ENCODE measurements at regions not wholly inside any gene's neighbourhood (a gene's known extent, or its start where the extent isn't known, plus 50 kb on each side); places are given as distances from the start of the nearest gene placed in this dataset.

DNA sequence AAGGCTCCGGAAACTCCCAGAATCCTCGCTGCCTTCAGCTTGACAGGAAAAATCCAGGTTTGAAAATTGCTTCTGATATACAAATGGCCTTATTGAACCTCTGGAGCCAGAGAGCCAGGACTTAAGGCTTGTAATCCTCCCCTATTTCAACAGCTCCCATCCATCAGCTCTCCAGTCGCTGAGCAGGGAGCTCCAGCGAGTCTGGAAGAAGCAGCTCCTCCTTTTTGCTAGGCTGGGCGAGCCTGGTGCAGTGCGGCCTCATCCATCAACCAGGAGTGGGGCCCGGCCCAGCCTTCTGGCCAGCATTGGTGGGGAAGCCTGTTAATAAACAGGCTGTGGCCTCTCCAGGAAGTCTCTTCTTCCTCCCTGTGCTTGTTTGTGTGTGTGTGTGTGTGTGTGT lies 424.4 kb downstream of the TCERG1L start:
- DNase-seq: no peak

DNA sequence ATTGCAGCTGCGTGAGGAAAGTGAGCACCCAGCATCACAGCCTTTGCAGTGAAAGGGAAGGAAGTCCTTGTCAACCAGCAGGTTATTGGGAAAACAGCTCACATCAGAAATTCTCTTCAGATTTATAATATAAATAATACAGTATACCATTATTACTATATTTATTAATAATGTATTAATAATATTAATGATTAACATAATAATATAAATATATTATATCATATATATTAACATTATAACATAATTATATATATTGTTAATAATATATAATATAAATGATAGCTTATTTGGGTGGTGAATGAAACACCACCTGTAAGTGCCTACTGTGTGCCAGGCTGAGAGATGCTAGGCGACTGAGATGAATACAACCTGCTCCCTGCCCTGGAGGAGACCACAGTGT lies 423.0 kb downstream of the TCERG1L start:
- no peak for DNase-seq

DNA sequence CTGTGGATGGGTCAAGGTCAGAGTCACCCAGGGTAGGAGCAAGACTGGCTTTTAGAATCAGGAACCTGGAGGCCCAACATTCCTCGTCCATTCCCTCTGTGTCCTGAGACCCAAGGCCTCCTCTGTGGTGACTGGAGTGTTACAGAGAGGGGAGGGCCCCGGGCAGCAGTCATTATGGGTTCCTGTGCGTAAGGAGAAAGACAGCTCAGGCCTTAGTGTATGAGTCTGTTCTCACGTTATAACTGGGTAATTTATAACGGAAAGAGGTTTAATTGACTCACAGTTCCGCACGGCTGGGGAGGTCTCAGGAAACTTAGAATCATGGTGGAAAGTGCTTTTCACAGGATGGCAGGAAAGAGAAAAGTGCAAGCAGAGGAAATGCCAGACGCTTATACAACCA lies 422.3 kb downstream of the TCERG1L start:
- no peak for DNase-seq

DNA sequence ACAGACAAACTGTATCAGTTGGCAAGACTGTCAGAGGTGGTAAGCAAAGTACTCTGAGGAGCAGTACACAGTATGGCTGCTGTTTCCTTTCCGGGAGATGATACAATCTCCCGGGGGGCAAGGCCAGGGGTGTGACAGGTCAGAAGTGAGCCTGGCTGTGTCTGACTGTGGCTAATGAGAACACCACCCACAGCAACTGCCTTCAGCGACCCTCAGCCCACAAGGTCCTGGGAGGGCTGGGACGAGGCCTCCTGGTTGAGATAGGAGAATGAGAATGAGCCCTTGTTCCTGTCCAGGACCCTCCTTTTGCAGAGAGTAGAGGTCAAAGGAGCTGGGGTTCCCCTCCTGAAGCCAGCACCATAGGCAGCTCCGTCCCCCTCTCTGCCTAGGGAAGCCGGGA lies 421.7 kb downstream of the TCERG1L start:
- no peak for DNase-seq

DNA sequence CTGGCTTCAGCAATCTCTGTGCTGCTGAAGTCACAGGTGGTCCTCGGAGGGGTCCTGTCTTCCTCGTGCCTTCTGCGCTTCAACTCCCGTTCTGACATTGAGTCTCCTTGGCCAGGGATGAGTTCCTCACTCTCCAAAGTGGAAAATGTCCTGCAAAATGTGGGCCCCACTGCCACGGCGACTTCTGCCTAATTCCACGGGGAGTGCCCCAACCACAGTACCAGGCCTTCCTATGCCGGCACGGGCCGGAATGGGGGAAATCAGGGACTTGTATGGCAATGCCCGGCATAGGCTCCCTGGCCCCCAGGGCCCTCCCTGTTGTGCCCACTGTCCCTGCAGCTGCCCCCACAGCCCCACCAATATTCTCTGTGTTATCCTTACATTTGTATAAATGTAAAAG lies 420.5 kb downstream of the TCERG1L start:
- DNase-seq: no peak

DNA sequence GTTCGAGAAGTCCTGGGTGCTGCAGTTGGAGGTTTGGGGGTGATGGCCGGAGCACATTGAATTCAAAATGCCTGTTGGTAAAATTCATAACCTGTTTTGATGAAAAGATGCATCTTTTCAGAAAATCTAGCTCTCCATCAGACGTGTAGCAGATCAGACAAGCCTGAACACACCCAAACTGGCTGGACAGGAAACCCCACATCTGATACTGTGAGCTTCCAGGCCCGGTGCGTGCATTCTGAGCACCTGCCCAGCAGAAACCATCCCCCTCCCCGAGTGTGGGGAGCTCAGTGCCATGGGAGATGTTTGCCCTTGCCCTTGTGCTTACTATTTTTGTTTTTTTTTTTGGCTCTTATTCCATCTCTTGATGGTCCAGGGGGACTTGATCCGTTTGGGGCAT lies 417.1 kb downstream of the TCERG1L start:
- no peak for DNase-seq

DNA sequence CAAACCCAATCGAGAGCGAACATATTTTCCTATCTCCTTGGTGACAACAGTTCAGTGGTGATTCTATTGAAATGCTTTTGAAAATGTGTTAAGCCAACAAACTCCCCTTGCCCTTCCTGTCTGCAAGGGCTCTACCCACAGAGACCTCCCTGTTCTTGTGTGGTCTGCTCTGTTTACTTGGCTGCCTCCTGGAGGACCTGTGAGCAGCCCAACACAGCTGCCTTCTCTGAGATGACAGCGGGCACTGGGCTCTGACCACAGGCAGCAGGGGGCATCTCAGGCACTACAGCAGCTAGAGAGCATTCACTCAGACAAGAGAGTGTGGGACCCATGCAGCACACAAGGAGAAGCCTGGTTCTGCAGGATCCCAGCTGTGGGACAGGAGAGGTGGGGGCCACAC lies 416.4 kb downstream of the TCERG1L start:
- DNase-seq: no peak

DNA sequence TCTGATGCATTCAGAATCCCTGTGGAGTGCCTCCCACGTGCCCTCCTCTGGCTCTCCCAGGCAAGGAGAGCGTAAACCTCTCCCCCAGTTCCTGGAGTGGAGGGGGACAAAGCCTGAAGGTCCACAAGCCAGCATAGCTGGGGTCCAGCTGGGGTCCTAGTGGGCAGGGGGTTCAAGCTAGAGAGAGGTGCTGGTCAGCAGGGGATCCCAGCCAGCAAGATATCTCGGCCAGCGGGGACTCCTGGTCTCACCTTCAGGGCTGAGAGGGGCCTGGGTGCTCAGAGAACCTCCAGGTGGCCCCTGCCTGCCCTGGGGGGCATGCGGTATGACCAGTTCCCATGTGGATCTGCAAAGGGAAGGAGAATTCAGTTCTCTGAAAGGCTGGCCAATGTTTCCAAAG lies 413.7 kb downstream of the TCERG1L start:
- DNase-seq: no peak

DNA sequence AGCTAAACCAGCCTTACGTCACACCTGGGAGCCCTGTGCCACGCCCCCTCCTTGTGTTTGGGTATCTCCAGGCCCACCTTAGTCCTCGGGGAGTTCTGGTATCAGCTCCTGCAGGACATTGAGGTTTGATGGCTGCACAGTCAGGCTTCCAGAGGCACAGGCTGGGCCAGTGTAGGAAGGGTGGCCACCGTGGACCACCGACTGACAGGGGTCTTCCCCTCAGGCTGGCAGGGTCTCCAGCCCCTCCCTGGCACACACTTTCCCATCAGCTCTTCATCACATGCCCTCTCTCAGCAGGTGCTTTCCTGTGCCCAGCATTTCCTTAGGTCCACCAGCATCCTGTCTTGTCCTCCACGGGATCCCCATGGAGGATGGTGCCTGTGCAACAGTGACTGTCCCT lies 413.1 kb downstream of the TCERG1L start:
- DNase-seq: no peak

DNA sequence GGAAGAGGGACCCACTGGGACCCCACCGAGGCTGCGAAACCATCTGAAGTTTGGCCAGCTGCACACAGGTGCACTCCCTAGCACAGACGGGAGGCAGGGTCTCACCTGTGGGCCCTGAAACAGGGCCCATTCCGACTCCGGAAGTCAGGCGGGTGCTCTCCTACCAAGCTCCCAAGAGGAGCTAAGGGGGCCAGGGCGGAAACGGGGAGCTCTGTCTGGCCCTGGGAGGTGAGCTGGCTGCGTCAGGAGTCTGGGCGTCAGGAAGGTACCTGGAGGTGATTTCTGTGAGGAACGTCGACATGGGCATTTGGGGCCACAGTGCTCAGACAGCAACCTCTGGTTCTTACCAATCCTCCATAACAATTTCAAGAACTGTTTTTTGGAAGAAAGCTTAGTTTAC lies 411.7 kb downstream of the TCERG1L start:
- DNase-seq: no peak

DNA sequence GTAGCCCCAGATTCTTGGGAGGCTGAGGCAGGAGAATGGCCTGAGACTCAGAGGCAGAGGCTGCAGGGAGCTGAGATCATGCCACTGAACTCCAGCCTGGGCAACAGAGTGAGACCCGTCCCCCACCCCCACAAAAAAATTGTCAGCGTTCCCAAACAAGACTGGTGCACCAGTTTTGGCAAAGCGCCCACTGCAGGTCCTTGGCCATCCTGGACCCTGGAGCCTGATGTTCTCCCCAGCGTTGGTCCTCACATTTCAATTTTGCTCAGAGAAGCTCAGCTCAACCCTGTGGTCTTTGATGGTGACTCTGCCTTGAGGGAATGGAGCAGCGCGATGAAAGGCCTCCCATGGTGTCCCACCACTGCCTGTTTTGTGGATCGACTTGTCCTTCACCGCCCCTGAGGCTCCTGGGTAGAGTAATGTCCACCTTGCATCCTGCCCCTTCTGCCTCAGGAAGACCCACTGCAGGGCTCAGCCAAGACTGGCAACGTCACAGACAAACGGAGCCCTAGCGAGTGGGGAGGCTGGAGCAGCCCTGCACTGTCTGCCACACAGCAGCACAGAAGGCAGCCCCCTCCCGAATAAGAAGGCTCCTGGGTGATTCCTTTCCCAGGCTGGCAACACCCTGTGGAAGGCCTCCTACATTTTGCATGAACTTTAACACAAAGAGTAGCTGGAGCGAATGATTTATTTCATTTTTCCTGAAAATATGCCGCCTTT lies 410.9 kb downstream of the TCERG1L start:
- no peak for DNase-seq

DNA sequence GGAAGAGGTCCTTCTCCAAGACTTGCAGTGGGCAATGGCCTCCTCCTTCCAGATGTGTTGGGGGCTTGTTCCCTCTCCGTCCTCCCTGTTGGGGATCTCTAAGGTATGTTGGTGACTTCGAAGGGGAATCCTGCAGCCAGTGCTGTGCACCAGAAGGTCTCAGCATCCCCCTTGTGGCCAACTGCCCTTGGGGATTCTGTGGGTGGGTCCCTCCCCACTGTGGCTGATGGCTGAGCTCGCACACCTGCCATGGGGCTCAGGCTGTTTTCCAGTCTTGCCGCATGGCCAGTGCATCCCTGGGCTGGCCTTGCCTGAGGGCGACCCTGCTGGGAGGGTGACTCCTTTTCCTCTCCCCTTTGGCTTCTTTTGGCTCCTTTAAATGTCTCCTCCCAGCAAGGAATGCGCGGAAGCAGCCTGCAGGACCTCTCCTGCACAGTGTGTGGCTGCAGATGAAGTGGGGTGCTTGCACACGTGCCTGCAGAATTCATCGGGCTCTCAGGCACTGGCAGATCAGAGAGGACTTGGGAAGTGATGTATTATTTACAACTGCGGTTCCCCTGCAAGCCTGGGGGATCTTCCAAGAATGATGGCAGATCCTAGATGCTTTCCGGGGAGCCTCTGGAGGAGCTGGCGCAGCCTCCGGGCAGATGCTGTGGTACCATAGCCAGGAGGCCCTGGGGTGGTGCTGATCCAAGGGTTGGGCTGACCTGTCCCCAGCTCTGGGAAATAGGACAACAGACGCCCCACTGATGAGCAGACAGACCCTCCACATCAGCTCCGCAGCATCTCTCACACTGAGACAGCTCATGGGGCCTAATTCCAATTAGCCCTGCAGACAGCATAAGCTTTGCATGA lies 410.0 kb downstream of the TCERG1L start:
- DNase-seq: no peak

DNA sequence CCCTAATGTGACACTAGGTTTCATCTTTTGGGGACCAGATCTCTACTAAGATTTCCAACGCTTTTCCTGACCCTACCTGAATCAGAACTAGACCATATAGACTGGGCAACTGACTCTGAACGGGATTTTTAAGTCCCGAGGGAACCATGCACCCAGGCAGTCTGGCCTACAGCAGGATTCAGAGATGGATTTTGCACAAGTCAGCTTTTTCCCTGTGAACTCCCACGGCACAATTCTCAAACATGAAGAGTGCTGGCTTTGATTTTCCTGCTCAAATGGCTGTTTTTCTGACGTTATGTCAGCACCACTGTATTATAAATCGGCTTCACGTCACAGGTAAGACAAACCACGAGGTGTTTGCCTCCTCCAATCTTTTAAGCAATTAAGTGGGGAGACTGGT lies 409.1 kb downstream of the TCERG1L start:
- DNase-seq: no peak

DNA sequence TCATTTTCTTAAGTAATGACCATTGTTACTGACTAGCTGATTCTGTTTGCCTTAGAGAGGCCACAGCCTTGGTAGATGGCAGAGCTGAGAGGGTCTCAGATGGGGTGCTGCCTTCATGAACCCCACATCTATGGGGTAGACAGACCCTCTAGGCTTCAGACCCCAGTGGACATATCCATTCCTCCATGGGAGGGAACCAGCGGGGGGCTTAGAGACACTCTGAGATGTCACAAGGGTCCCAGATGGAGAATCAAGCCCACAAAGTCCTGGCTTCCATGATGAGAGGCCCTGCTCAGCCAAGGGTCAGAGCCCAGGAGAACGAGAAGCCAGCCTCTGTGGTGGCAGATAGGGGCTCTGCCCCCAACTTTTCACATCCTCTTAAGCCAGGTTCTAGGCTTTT lies 408.6 kb downstream of the TCERG1L start:
- DNase-seq: no peak

DNA sequence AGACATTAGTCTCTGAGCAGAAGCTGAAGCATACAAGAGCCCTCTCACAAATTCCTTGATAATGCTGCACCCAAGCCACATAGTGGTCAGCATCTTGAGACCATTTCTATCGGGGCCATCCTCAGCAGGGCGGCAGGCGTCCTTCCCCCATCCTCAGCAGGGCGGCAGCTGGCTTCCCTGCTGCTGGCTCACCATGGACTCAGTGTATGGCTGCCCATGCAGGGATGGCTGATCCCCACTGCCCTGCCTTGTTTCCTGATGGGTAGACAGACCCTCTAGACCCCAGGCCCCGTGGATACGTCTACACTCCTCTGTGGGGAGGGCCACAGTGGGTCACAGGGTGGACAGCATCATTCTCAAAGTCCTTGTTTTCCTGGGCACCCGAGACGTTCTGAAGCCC lies 406.8 kb downstream of the TCERG1L start:
- DNase-seq: no peak

DNA sequence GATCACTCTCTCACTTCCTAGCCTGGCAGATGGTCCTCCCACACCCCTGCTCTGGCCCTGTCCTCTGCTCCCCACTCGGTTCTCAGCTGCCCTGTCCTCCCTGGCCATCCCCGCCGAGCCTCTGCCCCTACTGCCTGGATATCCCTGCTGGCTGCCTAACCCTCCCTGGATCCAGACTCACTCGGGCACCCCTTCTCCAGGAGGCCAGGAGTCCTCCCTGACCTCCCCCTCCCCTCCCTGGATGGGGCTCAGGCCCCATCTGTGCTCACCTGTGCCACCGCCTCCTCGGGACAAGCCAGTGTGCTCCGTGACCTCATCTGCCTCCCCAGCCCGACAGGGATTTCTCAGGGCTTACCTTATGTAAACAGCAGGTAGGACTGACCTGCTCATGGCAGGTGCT lies 406.1 kb downstream of the TCERG1L start:
- no peak for DNase-seq

DNA sequence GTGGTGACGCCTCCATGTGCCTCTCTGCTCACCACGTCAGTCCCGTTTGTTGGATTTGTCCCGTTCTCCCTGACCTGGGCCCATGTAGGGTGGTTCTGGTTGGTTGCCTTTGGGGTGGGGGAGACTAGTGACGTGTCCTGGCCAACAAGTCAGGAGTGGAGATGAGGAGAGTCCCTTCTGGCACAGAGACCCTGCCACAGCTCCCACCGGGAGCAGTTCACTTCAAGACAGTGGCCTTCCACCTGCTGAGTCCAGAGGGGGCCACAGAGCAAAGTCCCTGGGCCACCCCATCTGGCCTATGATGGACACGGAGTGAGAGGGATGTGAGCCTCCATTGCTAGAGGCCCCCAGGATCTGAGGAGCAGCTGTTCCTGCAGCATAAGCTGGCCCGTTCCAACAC lies 405.6 kb downstream of the TCERG1L start:
- DNase-seq: no peak

DNA sequence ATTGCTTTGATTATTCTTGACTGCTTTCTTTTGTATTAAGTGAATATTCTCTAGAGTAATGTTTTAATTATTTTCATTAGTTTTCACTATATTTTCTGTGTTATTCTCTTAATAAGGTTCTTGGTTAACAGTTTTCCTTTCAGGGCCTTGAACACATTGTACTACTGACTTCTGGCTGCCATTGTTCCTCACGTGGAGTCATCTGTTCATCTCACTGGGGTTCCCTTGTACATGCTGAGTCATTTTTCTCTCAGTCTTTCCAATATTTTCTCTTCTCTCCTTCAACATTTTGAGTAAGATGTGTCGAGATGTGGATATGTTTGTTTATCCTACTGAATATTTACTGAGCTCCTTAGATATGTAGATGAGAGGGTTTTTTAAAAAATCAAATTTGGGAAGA lies 400.7 kb downstream of the TCERG1L start:
- no peak for DNase-seq

DNA sequence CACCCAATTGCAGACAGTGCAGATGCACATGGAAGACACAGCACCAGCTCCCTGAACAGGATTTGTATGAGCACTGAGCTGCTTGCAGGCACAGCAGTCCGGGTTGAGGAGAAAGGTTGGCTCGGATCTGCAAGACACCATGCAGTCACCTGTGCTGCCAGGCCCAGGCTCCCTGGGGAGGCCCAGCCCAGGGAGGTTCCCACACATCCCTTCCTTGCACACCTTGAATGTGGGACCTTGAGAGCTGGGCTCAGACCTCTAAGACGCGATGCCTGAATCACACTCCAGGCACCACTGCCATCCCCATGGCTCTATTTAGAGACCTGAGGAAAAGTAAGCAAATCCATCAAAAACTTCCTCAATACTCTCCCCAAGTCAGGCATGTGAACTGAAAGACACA lies 397.7 kb downstream of the TCERG1L start:
- no peak for DNase-seq

DNA sequence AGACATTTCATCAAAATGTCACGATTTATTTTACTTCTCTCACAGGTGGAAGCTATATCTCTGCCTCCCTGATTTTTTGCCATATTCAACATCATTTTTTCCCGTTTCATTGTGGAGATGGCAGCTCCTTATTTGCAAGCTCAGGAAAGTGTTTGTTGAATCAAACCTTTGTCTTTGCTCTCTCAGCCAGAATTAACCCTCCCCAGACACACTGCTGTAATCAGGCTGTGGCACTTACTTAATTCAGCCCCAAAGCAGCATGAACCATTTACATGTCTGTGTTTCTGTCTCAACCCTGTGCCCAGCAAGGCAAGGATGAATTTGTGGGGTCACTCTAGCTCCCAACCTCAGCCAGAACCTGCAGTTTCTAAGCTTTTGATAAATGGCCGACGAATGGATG lies 397.2 kb downstream of the TCERG1L start:
- DNase-seq: no peak

DNA sequence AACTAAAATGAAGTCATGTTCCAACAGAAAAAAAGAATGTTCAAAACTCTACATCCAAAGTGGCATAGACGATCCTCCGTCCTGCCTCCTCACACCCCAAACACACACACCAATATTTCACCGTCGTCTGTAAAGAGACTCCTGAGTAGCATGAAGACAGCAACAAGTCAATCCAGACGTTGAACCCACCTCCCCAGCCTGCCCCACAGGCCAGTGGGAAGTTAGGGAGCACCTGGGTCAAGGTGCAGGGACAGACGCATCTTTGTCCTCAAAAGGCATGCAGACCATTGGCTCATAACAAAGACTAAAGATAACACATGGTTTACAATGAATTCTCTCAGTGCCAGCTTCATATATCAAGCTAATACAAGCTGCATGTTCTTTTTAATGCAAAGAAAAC lies 396.5 kb downstream of the TCERG1L start:
- no peak for DNase-seq

DNA sequence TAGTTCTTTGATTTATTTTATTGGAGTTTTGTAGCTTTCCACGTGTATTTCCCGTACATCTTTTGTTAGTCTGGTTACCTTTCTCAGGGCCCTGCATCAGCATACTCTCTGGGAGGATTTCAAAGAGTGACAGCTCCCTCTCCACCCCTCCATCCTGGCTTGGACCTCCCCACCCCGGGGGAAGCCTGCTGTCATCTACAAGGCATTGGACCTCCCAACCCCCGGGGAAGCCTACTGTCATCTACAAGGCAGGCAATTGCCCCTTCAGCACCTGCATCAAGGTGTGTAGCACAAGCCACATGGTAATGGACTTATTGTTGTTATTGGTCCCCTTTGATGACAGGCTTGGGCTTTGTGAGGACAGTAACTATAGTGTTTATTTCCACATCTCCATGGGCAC lies 390.1 kb downstream of the TCERG1L start:
- no peak for DNase-seq

DNA sequence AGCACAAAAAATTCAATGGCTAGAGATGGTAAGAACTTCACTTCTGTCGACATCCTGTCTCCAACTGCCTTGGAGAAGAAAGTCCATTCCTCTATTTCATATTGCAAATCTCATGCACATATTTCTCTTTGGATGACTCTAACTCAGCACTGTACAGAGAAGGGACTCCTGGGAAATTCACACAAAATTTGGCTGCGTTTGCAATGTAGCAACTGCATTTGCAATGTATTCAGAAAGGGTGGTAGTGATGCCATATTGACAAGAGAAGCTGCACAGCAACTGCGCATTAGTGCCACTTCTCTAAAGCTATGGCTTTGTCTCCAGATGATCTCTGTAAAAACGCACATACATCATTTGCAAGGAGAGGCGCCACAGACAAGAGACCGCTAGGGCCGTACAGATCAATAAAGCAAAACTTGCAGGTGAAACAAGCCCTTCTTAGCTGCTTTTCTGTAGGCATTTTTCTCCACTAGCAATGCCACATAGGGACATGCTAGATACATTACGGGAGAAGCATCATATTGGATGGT lies 389.5 kb downstream of the TCERG1L start:
- DNase-seq: no peak

DNA sequence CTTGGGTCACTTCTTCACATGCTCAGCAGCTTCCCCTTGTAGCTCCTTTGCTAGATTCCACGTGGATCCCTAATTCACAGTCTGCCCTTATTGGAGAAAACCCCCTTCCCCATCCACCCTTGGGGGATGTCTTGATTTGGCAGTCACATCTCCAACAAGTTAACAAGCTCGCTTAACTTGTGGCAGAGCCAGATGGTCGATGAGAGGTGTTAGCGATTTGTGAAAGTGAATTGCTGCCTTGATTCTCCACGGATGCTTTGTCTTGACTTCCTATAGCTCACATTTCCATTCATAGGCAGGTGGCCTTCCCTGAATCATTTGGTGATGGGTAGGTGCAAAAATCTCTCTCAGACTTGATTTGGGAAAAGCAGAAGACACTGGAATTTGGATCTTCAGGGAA lies 387.9 kb downstream of the TCERG1L start:
- no peak for DNase-seq

Data from activated CD4-positive, alpha-beta T cell treated with anti-CD3 and anti-CD28 coated beads, Interleukin-2, amount 50 U/mL, for 1 hour (primary cell).